ENCODE measurements at regions not wholly inside any gene's neighbourhood (a gene's known extent, or its start where the extent isn't known, plus 50 kb on each side); places are given as distances from the start of the nearest gene placed in this dataset.

GRCh38 chr12:93165384-93165932 is 212.3 kb upstream of the NUDT4 start:
- TF ChIP-seq EZH2 (IDR thresholded peaks at IDR 0.05; ENCODE audit: low read depth, low read length, severe bottlenecking): no peak
- no peak for TF ChIP-seq CEBPB (IDR thresholded peaks at IDR 0.05; ENCODE audit: low read depth, low read length)
- no peak for TF ChIP-seq FOSL1 (IDR thresholded peaks at IDR 0.05; ENCODE audit: insufficient read depth, low read depth, low read length)
- TF ChIP-seq YY1 (IDR thresholded peaks at IDR 0.05; ENCODE audit: low read depth, low read length): no peak
- TF ChIP-seq CTBP2 (IDR thresholded peaks at IDR 0.05; ENCODE audit: borderline replicate concordance, insufficient read depth, insufficient read length, low read length): no peak
- no peak for TF ChIP-seq USF2 (IDR thresholded peaks at IDR 0.05; ENCODE audit: low read length)
- no peak for TF ChIP-seq MAX (IDR thresholded peaks at IDR 0.05)
- TF ChIP-seq SAP30 (IDR thresholded peaks at IDR 0.05; ENCODE audit: insufficient read depth, insufficient replicate concordance, low read length): no peak
- TF ChIP-seq SIN3A (conservative IDR thresholded peaks at IDR 0.05 in 1 of 2, IDR thresholded peaks at IDR 0.05 in 1 of 2; ENCODE audit: low read depth in 1 of 2, low read length in 2 of 2): no peak
- TF ChIP-seq RFX5 (IDR thresholded peaks at IDR 0.05; ENCODE audit: borderline replicate concordance, low read depth, low read length): no peak
- no peak for TF ChIP-seq RAD21 (IDR thresholded peaks at IDR 0.05 in 1 of 2, conservative IDR thresholded peaks at IDR 0.05 in 1 of 2; ENCODE audit: low read depth in 2 of 2, low read length in 2 of 2)

Data from H1 (cell line).